Endothelial cell of umbilical vein (primary cell): ENCODE measurements at regions not wholly inside any gene's neighbourhood (a gene's known extent, or its start where the extent isn't known, plus 50 kb on each side); places are given as distances from the start of the nearest gene placed in this dataset.

ENCODE experiments used
- BruUV-seq: library from RNA; stranded (reverse); fragments of 400-500 nt; replicated peaks from 2 replicates; lab custom pipeline; 2021; lab: Mats Ljungman, UMichigan
- CTCF ChIA-PET: fragments of 300-600, 350-600 bp; sonication (Branson Sonifier 250); formaldehyde crosslinking; loops from one replicate; lab custom pipeline; 2021; ENCODE audit warnings: antibody characterized with exemption, inconsistent platforms; lab: Charles Lee
- POLR2A ChIA-PET: fragments of 300-600, 350-600 bp; sonication (Branson Sonifier 250); formaldehyde crosslinking; loops from one replicate; lab custom pipeline; 2021; ENCODE audit warnings: antibody characterized with exemption, inconsistent platforms; lab: Charles Lee
- DNase-seq: peaks from one replicate; pipeline ENCODE4 v3.0.0-alpha.2; 2011; ENCODE audit warnings: low read depth, low spot score
- FAIRE-seq: peaks from 2 replicates; lab custom pipeline; 2011; peaks lifted over from hg19 to GRCh38; lab: Jason Lieb, UNC
- H2AFZ ChIP-seq: 2 replicates; pipeline ENCODE4 v1.6.0; 2012; ENCODE audit warnings: low read depth, low read length, control low read depth, inconsistent platforms
- H3K27ac ChIP-seq: 2 replicates; pipeline ENCODE4 v1.5.1; 2011; ENCODE audit warnings: low read depth, mild to moderate bottlenecking, control low read depth, low read length, moderate library complexity; ENCODE audit not compliant: insufficient read depth
- H3K27me3 ChIP-seq, 2 experiments: 2 replicates each; pipeline versions ENCODE4 v1.6.0 to v1.6.1; 2011; ENCODE audit warnings: low read length in 2 of 2, mixed read lengths in 1 of 2; ENCODE audit not compliant: control insufficient read depth in 2 of 2, insufficient read depth in 2 of 2
- H3K36me3 ChIP-seq, 2 experiments: 2 replicates in 1 of 2; 3 replicates in 1 of 2; pipeline ENCODE4 v1.5.1; 2011; ENCODE audit warnings: low read length in 2 of 2, mild to moderate bottlenecking in 1 of 2, moderate library complexity in 1 of 2; ENCODE audit not compliant: control insufficient read depth in 2 of 2, insufficient read depth in 2 of 2; ENCODE audit errors: extremely low read depth in 1 of 2
- H3K4me1 ChIP-seq: 3 replicates; pipeline ENCODE4 v1.5.1; 2011; ENCODE audit warnings: mild to moderate bottlenecking, low read length; ENCODE audit not compliant: control insufficient read depth, insufficient read depth; ENCODE audit errors: extremely low read depth
- H3K4me2 ChIP-seq: 2 replicates; pipeline ENCODE4 v1.6.1; 2011; ENCODE audit warnings: low read length, control low read depth, mixed read lengths; ENCODE audit not compliant: insufficient read depth
- H3K4me3 ChIP-seq, 3 experiments: fragments of 200-600 bp in 1 of 3; sonication (generic), shearing (Covaris generic) in 1 of 3; replicated peaks in 1 of 3; 2 replicates each; pipeline ENCODE4 v1.5.1; 2011 to 2016; ENCODE audit warnings: control low read depth in 3 of 3, low read length in 3 of 3, mild to moderate bottlenecking in 2 of 3, inconsistent platforms in 1 of 3, low read depth in 1 of 3, moderate library complexity in 1 of 3; ENCODE audit not compliant: insufficient read depth in 1 of 3
- H3K79me2 ChIP-seq: 2 replicates; pipeline ENCODE4 v1.6.0; 2012; ENCODE audit warnings: low read length, inconsistent platforms; ENCODE audit not compliant: control insufficient read depth, insufficient read depth
- H3K9ac ChIP-seq: replicated peaks from 2 replicates; pipeline ENCODE3; 2011; ENCODE audit warnings: low read length, control low read depth; ENCODE audit not compliant: insufficient read depth; ENCODE audit errors: extremely low read depth
- H3K9me1 ChIP-seq: replicated peaks from 3 replicates; pipeline ENCODE4 v1.6.0; 2011; ENCODE audit warnings: mild to moderate bottlenecking, low read length; ENCODE audit not compliant: control insufficient read depth, insufficient read depth; ENCODE audit errors: extremely low read depth
- H3K9me3 ChIP-seq: replicated peaks from 2 replicates; pipeline ENCODE4 v1.5.1; 2012; ENCODE audit warnings: low read length, inconsistent platforms; ENCODE audit not compliant: control insufficient read depth, insufficient read depth
- H4K20me1 ChIP-seq: replicated peaks from 2 replicates; pipeline ENCODE3; 2011; ENCODE audit warnings: mild to moderate bottlenecking, low read length; ENCODE audit not compliant: control insufficient read depth, insufficient read depth; ENCODE audit errors: extremely low read depth
- EZH2 ChIP-seq: IDR thresholded peaks from 2 replicates; pipeline ENCODE4 v1.6.1; 2012; ENCODE audit warnings: borderline replicate concordance, low read depth, mild to moderate bottlenecking, moderate library complexity, low read length, inconsistent platforms; ENCODE audit not compliant: severe bottlenecking
- FOS ChIP-seq: IDR thresholded peaks from 2 replicates; pipeline ENCODE4 v1.6.1; 2011; ENCODE audit warnings: mild to moderate bottlenecking, low read length, moderate library complexity, borderline replicate concordance; ENCODE audit not compliant: insufficient read depth
- GATA2 ChIP-seq: IDR thresholded peaks from 2 replicates; pipeline ENCODE4 v1.7.0; 2011; ENCODE audit warnings: low read depth, mild to moderate bottlenecking, moderate library complexity, mixed read lengths, low read length; ENCODE audit not compliant: insufficient read length, insufficient read depth
- JUN ChIP-seq: IDR thresholded peaks from 2 replicates; pipeline ENCODE4 v1.6.1; 2011; ENCODE audit warnings: borderline replicate concordance, low read depth; ENCODE audit not compliant: insufficient read length, insufficient read depth
- POLR2A ChIP-seq: IDR thresholded peaks from 2 replicates; pipeline ENCODE4 v1.6.1; 2012; ENCODE audit warnings: low read depth, mild to moderate bottlenecking, control low read depth, low read length
- POLR2AphosphoS5 ChIP-seq: IDR thresholded peaks from 2 replicates; pipeline ENCODE4 v1.6.1; 2012; ENCODE audit warnings: low read depth, mild to moderate bottlenecking, control low read depth, low read length, moderate library complexity; ENCODE audit not compliant: insufficient read depth
- dilution Hi-C: fragments of 300-500 bp; cut with MboI; formaldehyde crosslinking; loops from one replicate; pipeline ENCODE4 v1.15.0; 2019; ENCODE audit warnings: low sequenced_read_pairs; ENCODE audit not compliant: extremely low pct_ligation_motif_present
- intact Hi-C: fragments of 100-400 bp; cut with micrococcal nuclease; formaldehyde crosslinking; loops from one replicate; pipeline ENCODE4 v1.10.0; 2022
- TF ChIP-seq, protein P1 (sequence below), 2 donors: IDR thresholded peaks; 1 replicate in 1 of 2; 2 replicates in 1 of 2; pipeline ENCODE4 v1.5.1; 2011; ENCODE audit warnings: low read length in 2 of 2, mild to moderate bottlenecking in 2 of 2, moderate library complexity in 2 of 2, control low read depth in 1 of 2, inconsistent platforms in 1 of 2, low read depth in 1 of 2; ENCODE audit not compliant: insufficient read depth in 1 of 2; ENCODE audit errors: extremely low read depth in 1 of 2

DNA sequence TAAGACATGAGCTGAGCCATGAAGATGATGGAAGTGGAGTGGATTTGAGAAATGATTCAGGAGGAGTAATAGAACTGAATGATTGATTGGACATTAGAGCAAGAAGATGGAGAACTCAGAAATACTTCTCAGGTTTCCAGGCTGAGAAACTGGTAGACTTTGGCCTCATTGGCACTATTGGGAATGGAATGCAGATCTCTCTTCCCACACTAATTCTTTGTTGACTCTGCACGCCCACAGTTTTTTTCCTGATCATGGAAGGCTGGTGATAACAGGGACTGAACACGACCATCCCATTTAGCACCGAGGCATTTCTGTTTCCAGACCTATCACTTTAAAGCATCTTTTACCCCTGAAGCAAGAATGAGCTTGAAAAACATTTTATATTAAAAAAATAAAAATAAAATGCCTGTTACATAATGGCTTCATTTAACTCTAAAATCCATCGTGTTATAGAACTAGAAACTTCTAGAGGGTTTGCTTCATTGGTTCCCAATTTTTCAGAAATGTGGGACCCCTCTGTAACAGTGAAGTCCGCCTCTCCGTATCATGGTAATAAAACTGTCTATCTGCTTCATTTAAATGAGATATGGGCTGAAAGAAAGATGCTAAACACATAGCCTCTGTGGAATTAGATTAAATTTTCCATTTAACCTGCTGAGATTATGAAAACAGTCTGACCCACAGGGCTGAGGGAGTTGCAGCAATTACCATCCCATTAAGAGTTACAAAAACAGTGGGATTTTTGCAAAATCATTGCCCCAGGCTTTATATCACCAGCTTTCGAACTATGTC is 562.0 kb upstream of the CFAP20DC start:
- FAIRE-seq (no peak), DNase-seq (no peak)
- no peaks in the 10 kb centered on the region for H4K20me1 ChIP-seq
- ChIA-PET CTCF (no interaction called here), POLR2A (no interaction called here)
- no peaks in the 10 kb centered on the region for H3K36me3 ChIP-seq
- no peak overlapping the region for H3K9ac ChIP-seq
- no peak overlapping the region for H3K4me3 ChIP-seq
- no peaks in the 10 kb centered on the region for H3K9me1 ChIP-seq
- H3K79me2 ChIP-seq = no peaks in the 10 kb centered on the region
- H3K9me3 ChIP-seq = no peaks in the 10 kb centered on the region
- H3K27me3 ChIP-seq = no peaks in the 10 kb centered on the region
- H2AFZ ChIP-seq = no peak overlapping the region
- no TSS peak for BruUV-seq
- TF ChIP-seq POLR2A (no peak), GATA2 (no peak), POLR2AphosphoS5 (no peak), JUN (no peak), EZH2 (no peak), FOS (no peak)
- TF ChIP-seq, protein P1, sequence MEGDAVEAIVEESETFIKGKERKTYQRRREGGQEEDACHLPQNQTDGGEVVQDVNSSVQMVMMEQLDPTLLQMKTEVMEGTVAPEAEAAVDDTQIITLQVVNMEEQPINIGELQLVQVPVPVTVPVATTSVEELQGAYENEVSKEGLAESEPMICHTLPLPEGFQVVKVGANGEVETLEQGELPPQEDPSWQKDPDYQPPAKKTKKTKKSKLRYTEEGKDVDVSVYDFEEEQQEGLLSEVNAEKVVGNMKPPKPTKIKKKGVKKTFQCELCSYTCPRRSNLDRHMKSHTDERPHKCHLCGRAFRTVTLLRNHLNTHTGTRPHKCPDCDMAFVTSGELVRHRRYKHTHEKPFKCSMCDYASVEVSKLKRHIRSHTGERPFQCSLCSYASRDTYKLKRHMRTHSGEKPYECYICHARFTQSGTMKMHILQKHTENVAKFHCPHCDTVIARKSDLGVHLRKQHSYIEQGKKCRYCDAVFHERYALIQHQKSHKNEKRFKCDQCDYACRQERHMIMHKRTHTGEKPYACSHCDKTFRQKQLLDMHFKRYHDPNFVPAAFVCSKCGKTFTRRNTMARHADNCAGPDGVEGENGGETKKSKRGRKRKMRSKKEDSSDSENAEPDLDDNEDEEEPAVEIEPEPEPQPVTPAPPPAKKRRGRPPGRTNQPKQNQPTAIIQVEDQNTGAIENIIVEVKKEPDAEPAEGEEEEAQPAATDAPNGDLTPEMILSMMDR (IDR thresholded peaks at IDR 0.05; ENCODE audit: extremely low read depth in 1 of 2, insufficient read depth in 1 of 2, low read depth in 1 of 2, low read length in 2 of 2) = no peak
- H3K27ac ChIP-seq = no peak overlapping the region
- H3K4me2 ChIP-seq = no peak overlapping the region
- no peaks in the 10 kb centered on the region for H3K4me1 ChIP-seq
- intact Hi-C loops (no loop called here), dilution Hi-C loops (no loop called here)
